Pancreas (tissue), 10 donors: ENCODE measurements at regions not wholly inside any gene's neighbourhood (a gene's known extent, or its start where the extent isn't known, plus 50 kb on each side); places are given as distances from the start of the nearest gene placed in this dataset.
"Not testable (repeated sequence)": the region's sequence is repeated elsewhere in the genome, so short reads cannot be mapped to it uniquely, and the experiment has no call there.

ENCODE experiments used
- ATAC-seq, 4 donors: fragments of 200-7000 bp; cut with Tn5 transposase; one replicate each; pipeline versions ENCODE4 v1.8.0 to v1.9.1; 2020; ENCODE audit warnings: mild to moderate bottlenecking in 4 of 4, moderate library complexity in 4 of 4
- DNase-seq, 6 donors: peaks; one replicate each; pipeline ENCODE4 v3.0.0-alpha.2; 2020
- FAIRE-seq: peaks from 2 replicates; lab custom pipeline; 2012; peaks lifted over from hg19 to GRCh38; lab: Jason Lieb, UNC
- H3K27ac ChIP-seq, 4 donors: fragments of 200-600 bp; sonication (generic); 1 replicate in 3 of 4; 2 replicates in 1 of 4; pipeline versions ENCODE4 v1.5.0 to v1.8.0; 2020
- H3K27me3 ChIP-seq, 4 donors: fragments of 200-600 bp; one replicate each; pipeline ENCODE4 v1.8.0; 2021
- H3K36me3 ChIP-seq, 3 donors: fragments of 200-600 bp; sonication (generic) in 1 of 3; one replicate each; pipeline versions ENCODE4 v1.5.0 to v1.8.0; 2020 to 2021
- H3K4me1 ChIP-seq, 3 donors: fragments of 200-600 bp; one replicate each; pipeline ENCODE4 v1.8.0; 2021
- H3K4me3 ChIP-seq, 4 donors: fragments of 200-600 bp; sonication (generic) in 2 of 4; one replicate each; pipeline versions ENCODE4 v1.5.0 to v1.8.0; 2020 to 2021
- H3K9me3 ChIP-seq, 4 donors: fragments of 200-600 bp; one replicate each; pipeline ENCODE4 v1.8.0; 2021
- WGBS, 2 donors: extraction: QIAGEN DNeasy Blood & Tissue Kit; methylation state at CpG; one replicate each; pipeline ENCODE4 v1.1.7; 2013; 5-methylcytosine and 5-hydroxymethylcytosine counted together
- intact Hi-C, 3 donors: fragments of 100-400 bp; cut with DNase I; formaldehyde crosslinking; loops; one replicate each; pipeline versions ENCODE4 v1.11.1 to v1.14.2; 2022
- TF ChIP-seq, protein P1 (sequence below), 4 donors: fragments of 200-600 bp; sonication (generic) in 3 of 4; IDR thresholded peaks; one replicate each; pipeline versions ENCODE4 v1.5.0 to v1.8.0; 2021; ENCODE audit warnings: antibody characterized with exemption in 4 of 4
- donor health status: healthy with polysubstance abuse.
- donor health status: DM: no; HTN: no; CAD: no; lungs with moderate emphysema.
- donor health status: DM: no; HTN: no; CAD: no.
- donor health status: control.
- donor health status: control.
- donor health status: Bipolar disorder and iron deficiency.
- donor health status: DM: yes; HTN: yes; CAD: no.
- donor health status: DM: no; HTN: no; CAD: no.
- donor health status: DM: no; HTN: no; CAD: no.
- donor health status: DM: yes; HTN: yes; CAD: no.

DNA sequence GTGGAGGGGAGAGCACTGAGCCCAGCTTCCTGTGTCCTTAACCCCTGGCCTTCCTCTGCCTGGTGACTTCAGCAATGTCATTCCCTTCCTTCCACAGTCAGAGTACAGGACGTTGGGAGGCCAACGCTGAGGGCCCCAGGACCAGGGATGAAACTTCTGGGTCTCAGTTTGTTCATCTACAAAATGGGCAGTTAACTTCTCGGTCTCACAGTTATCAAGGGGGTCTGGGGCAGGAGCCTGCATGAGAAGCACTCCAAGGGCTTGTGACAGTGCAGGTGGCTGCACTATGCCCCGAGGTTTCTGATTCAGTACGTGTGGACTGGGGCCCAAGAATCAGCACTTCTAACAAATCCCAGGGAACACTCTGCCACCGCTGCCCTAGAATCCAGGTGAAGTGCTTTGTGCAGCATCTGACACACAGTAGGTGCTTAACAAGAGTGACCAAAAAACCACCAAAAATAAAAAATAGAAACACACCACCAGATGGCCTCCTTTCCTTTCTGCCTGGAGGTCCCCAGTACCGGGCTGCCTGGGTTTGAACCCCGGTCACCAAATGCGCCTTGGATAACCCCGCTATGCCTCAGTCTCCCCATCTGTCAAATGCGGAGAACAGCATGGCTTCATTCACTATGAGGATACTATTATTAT, 80.4 kb downstream of the RFLNA start:
- WGBS, 2 donors: 89 to 90% methylated on average over 11 of the region's 11 CpGs

DNA sequence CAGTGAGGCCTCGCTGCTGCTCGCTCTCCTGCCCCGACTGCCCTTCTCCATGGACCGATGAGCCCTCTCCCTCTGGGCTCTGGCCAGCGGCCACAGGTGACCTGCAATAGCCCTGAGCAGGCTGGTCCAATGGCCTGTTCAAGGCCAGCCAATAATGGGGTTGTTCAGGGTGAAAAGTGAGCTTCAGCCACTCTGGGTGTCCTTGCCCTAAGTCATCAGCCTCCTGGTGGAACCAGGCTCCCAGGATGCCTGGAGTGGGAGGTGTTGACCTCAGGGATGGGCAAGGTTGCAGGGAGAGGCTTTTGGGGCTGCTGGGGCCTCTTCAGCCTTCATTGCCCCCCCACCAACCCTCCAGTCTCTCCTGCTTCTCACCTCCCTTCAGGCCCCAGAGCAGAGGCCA, 79.7 kb downstream of the RFLNA start:
- TF ChIP-seq, protein P1, sequence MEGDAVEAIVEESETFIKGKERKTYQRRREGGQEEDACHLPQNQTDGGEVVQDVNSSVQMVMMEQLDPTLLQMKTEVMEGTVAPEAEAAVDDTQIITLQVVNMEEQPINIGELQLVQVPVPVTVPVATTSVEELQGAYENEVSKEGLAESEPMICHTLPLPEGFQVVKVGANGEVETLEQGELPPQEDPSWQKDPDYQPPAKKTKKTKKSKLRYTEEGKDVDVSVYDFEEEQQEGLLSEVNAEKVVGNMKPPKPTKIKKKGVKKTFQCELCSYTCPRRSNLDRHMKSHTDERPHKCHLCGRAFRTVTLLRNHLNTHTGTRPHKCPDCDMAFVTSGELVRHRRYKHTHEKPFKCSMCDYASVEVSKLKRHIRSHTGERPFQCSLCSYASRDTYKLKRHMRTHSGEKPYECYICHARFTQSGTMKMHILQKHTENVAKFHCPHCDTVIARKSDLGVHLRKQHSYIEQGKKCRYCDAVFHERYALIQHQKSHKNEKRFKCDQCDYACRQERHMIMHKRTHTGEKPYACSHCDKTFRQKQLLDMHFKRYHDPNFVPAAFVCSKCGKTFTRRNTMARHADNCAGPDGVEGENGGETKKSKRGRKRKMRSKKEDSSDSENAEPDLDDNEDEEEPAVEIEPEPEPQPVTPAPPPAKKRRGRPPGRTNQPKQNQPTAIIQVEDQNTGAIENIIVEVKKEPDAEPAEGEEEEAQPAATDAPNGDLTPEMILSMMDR (IDR thresholded peaks at IDR 0.05): no peak
- H3K27ac ChIP-seq: no peak overlapping the region
- H3K36me3 ChIP-seq: peaks cover 6 to 60% (median 12%) of the 10 kb centered on the region in 3 donors
- H3K4me1 ChIP-seq: peaks cover 14 to 19% (median 15%) of the 10 kb centered on the region in 3 donors
- H3K4me3 ChIP-seq: no peak overlapping the region
- H3K9me3 ChIP-seq: no peaks in the 10 kb centered on the region
- intact Hi-C loops: no loop called here
- no peak for FAIRE-seq
- WGBS, 2 donors: 66 to 71% methylated on average over 5 of the region's 5 CpGs
- H3K27me3 ChIP-seq: no peaks in the 10 kb centered on the region
- DNase-seq: no peak
- ATAC-seq: no peak

More for the DNA sequence above, 80.4 kb downstream of the RFLNA start:
- intact Hi-C loops: no loop called here
- Histone ChIP-seq H3K27me3 (no peaks in the 10 kb centered on the region), H3K27ac (no peak overlapping the region), H3K9me3 (no peaks in the 10 kb centered on the region), H3K4me3 (no peak overlapping the region), H3K4me1 (peaks cover 8 to 12% (median 8%) of the 10 kb centered on the region in 3 donors), H3K36me3 (peaks cover 6 to 60% (median 12%) of the 10 kb centered on the region in 3 donors)
- no peak for FAIRE-seq
- TF ChIP-seq, protein P1 (IDR thresholded peaks at IDR 0.05): no peak
- ATAC-seq: no peak
- no peak for DNase-seq

- no peak for DNase-seq
- FAIRE-seq: no peak
- intact Hi-C loops: no loop called here
- TF ChIP-seq, protein P1 (IDR thresholded peaks at IDR 0.05): no peak
- H3K9me3 ChIP-seq: no peaks in the 10 kb centered on the region
- no peaks in the 10 kb centered on the region for H3K27me3 ChIP-seq
- peaks cover 16 to 21% (median 18%) of the 10 kb centered on the region in 3 donors for H3K4me1 ChIP-seq
- ATAC-seq: no peak
- H3K36me3 ChIP-seq: peaks cover 6 to 60% (median 12%) of the 10 kb centered on the region in 3 donors
- no peak overlapping the region for H3K4me3 ChIP-seq
- 94 to 95% methylated on average over 17 of the region's 17 CpGs for WGBS, 2 donors
- no peak overlapping the region for H3K27ac ChIP-seq
Measured at GRCh38 chr12:124374147-124374546, 79.3 kb downstream of the RFLNA start.

DNA sequence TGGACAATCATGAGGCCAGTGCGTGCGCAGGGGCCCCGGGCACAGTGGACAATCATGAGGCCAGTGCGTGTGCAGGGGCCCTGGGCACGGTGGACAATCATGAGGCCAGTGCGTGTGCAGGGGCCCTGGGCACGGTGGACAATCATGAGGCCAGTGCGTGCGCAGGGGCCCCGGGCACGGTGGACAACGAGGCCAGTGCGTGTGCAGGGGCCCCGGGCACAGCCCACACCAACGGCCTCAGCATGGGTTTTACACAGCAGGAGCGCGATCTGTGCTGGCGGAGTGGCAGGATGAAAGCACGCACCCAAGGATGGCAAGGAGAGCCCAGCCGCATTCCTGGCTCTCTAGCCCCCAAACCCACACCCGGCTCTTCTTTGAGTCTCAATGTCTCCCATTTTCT, 78.8 kb downstream of the RFLNA start:
- WGBS, 2 donors: 93 to 96% methylated on average over 15 to 20 of the region's 21 CpGs
- intact Hi-C loops, FAIRE-seq: not testable (repeated sequence)

GRCh38 chr12:124372831-124373230, 77.9 kb downstream of the RFLNA start:
- no peak for ATAC-seq
- TF ChIP-seq, protein P1 (IDR thresholded peaks at IDR 0.05): no peak
- intact Hi-C loops: no loop called here
- Histone ChIP-seq H3K27me3 (no peaks in the 10 kb centered on the region), H3K4me1 (peaks cover 29 to 34% (median 31%) of the 10 kb centered on the region in 3 donors), H3K36me3 (peaks cover 6 to 51% (median 12%) of the 10 kb centered on the region in 3 donors), H3K9me3 (no peaks in the 10 kb centered on the region), H3K27ac (no peak overlapping the region), H3K4me3 (no peak overlapping the region)
- WGBS, 2 donors: 86 to 87% methylated on average over 13 of the region's 13 CpGs
- FAIRE-seq: no peak
- DNase-seq: no peak

More for the DNA sequence above, 78.8 kb downstream of the RFLNA start:
- not testable (repeated sequence) for H3K4me3 ChIP-seq, H3K27me3 ChIP-seq, H3K9me3 ChIP-seq, ATAC-seq, DNase-seq, H3K27ac ChIP-seq
- peaks cover 6 to 59% (median 12%) of the 10 kb centered on the region in 3 donors for H3K36me3 ChIP-seq
- peaks cover 20 to 25% (median 22%) of the 10 kb centered on the region in 3 donors for H3K4me1 ChIP-seq
